ENCODE measurements at regions not wholly inside any gene's neighbourhood (a gene's known extent, or its start where the extent isn't known, plus 50 kb on each side); places are given as distances from the start of the nearest gene placed in this dataset.
"Not testable (repeated sequence)": the region's sequence is repeated elsewhere in the genome, so short reads cannot be mapped to it uniquely, and the experiment has no call there.

DNA sequence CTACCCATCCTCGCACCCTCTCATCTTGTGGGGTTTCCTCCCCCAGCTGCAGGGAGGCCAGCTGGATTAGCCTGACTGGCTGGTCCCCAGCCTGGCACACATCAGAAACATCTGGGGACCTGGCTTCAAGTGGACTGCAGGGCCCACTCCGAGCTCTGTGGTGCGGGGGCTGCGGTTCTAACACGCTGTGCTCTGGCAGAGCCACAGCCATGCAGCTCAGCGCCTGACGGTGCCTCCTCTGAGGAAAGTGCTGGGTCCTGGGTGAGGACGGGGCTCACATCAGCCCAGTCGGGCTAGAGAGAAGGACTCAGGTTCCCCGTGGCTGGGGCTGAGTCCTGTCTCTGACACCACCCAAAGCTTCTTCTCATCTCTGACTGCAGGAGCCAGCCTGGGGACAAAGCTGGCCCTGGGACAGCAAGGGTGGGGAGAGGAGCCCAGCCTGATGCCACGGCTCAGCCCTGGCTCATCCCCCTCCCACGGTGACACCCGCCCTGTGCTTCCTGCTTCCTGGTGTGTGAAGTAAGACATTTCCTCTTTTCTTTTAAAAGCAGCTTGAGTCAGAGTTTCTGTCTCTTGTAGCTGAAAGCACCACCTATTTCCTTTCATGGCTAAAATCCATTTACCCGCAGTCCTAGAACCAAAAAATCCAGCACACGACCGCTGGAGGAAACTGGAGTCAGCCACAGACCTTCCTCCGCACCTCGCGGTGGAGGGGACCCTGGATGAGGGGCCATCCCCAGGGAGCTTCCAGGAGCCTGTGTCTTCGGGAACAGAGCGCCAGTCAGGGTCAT is 127.4 kb upstream of the AFDN start:
- H3K9me3 ChIP-seq (ENCODE audit: control insufficient read depth, insufficient read depth, low read length): no peaks in the 10 kb centered on the region
- peaks cover 10% of the 10 kb centered on the region for H3K4me1 ChIP-seq (ENCODE audit: insufficient read depth, low read length)
- H3K9ac ChIP-seq (ENCODE audit: low read depth, low read length): no peak overlapping the region
- no peaks in the 10 kb centered on the region for H3K36me3 ChIP-seq (ENCODE audit: insufficient read depth, low read length)

GRCh38 chr6:167700199-167700598 is 126.5 kb upstream of the AFDN start:
- Histone ChIP-seq H3K36me3 (ENCODE audit: insufficient read depth, low read length) (no peaks in the 10 kb centered on the region), H3K9ac (ENCODE audit: low read depth, low read length) (no peak overlapping the region), H3K9me3 (ENCODE audit: control insufficient read depth, insufficient read depth, low read length) (no peaks in the 10 kb centered on the region), H3K4me1 (ENCODE audit: insufficient read depth, low read length) (peaks cover 10% of the 10 kb centered on the region)

- no peaks in the 10 kb centered on the region for H3K9me3 ChIP-seq (ENCODE audit: control insufficient read depth, insufficient read depth, low read length)
- H3K9ac ChIP-seq (ENCODE audit: low read depth, low read length): no peak overlapping the region
- no peaks in the 10 kb centered on the region for H3K36me3 ChIP-seq (ENCODE audit: insufficient read depth, low read length)
- H3K4me1 ChIP-seq (ENCODE audit: insufficient read depth, low read length): peaks cover 10% of the 10 kb centered on the region
Observed at GRCh38 chr6:167701010-167701409, 125.7 kb upstream of the AFDN start.

GRCh38 chr6:167702241-167702827 is 124.4 kb upstream of the AFDN start:
- H3K36me3 ChIP-seq (ENCODE audit: insufficient read depth, low read length): no peaks in the 10 kb centered on the region
- no peak overlapping the region for H3K9ac ChIP-seq (ENCODE audit: low read depth, low read length)
- no peaks in the 10 kb centered on the region for H3K9me3 ChIP-seq (ENCODE audit: control insufficient read depth, insufficient read depth, low read length)
- peaks cover 10% of the 10 kb centered on the region for H3K4me1 ChIP-seq (ENCODE audit: insufficient read depth, low read length)

DNA sequence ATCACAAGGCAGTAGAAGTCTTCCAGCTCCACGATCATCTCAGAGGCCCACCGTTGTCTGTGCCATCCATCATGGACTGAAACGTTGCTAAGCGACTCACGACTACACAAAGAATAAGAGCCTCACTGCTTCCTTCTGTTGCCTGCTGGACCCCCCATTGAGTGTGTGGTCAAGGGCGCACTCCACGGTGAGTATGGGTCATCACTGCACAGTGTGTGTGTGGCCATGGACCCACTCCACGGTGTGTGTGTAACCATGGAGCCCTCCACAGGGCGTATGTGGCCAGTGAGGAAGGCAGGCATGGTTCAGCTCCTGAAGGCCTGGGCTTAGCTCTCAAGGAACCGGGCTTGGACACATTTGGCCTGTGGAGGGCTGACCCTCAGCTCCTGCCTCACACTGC is 123.4 kb upstream of the AFDN start:
- Histone ChIP-seq H3K36me3 (ENCODE audit: insufficient read depth, low read length) (no peaks in the 10 kb centered on the region), H3K9me3 (ENCODE audit: control insufficient read depth, insufficient read depth, low read length) (no peaks in the 10 kb centered on the region), H3K9ac (ENCODE audit: low read depth, low read length) (no peak overlapping the region), H3K4me1 (ENCODE audit: insufficient read depth, low read length) (peaks cover 10% of the 10 kb centered on the region)

- H3K9ac ChIP-seq (ENCODE audit: low read depth, low read length): no peak overlapping the region
Observed at GRCh38 chr6:167703781-167704180, 122.9 kb upstream of the AFDN start.

DNA sequence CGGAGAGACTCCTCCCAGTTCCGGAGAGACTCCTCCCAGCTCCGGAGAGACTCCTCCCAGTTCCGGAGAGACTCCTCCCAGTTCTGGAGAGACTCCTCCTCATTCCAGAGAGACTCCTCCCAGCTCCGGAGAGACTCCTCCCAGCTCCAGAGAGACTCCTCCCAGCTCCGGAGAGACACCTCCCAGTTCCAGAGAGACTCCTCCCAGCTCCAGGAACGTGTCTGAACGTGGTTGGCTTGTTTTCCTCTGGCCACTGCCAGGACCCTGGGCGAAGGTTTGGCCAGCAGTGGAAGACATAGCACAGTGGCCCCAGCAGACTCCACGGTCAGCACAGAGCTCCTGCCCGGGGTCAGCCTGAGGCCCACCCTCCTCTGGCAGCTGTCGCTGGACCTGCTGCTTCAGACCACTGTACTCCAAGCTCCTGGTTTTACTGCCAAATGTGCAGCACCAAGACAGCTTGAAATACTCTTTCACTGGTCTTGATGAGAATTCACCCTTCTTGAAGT is 122.3 kb upstream of the AFDN start:
- Histone ChIP-seq H3K9ac (ENCODE audit: low read depth, low read length) (no peak overlapping the region), H3K4me1 (ENCODE audit: insufficient read depth, low read length) (peaks cover 4% of the 10 kb centered on the region), H3K36me3 (ENCODE audit: insufficient read depth, low read length) (no peaks in the 10 kb centered on the region), H3K9me3 (ENCODE audit: control insufficient read depth, insufficient read depth, low read length) (no peaks in the 10 kb centered on the region)

More at GRCh38 chr6:167703781-167704180, 122.9 kb upstream of the AFDN start:
- no peaks in the 10 kb centered on the region for H3K36me3 ChIP-seq (ENCODE audit: insufficient read depth, low read length)
- peaks cover 10% of the 10 kb centered on the region for H3K4me1 ChIP-seq (ENCODE audit: insufficient read depth, low read length)
- H3K9me3 ChIP-seq (ENCODE audit: control insufficient read depth, insufficient read depth, low read length): no peaks in the 10 kb centered on the region

GRCh38 chr6:167705211-167705750 is 121.4 kb upstream of the AFDN start:
- no peaks in the 10 kb centered on the region for H3K36me3 ChIP-seq (ENCODE audit: insufficient read depth, low read length)
- no peak overlapping the region for H3K9ac ChIP-seq (ENCODE audit: low read depth, low read length)
- no peaks in the 10 kb centered on the region; the same call in 1 of the 2 replicates for H3K4me1 ChIP-seq (ENCODE audit: insufficient read depth, low read length)
- no peaks in the 10 kb centered on the region for H3K9me3 ChIP-seq (ENCODE audit: control insufficient read depth, insufficient read depth, low read length)

DNA sequence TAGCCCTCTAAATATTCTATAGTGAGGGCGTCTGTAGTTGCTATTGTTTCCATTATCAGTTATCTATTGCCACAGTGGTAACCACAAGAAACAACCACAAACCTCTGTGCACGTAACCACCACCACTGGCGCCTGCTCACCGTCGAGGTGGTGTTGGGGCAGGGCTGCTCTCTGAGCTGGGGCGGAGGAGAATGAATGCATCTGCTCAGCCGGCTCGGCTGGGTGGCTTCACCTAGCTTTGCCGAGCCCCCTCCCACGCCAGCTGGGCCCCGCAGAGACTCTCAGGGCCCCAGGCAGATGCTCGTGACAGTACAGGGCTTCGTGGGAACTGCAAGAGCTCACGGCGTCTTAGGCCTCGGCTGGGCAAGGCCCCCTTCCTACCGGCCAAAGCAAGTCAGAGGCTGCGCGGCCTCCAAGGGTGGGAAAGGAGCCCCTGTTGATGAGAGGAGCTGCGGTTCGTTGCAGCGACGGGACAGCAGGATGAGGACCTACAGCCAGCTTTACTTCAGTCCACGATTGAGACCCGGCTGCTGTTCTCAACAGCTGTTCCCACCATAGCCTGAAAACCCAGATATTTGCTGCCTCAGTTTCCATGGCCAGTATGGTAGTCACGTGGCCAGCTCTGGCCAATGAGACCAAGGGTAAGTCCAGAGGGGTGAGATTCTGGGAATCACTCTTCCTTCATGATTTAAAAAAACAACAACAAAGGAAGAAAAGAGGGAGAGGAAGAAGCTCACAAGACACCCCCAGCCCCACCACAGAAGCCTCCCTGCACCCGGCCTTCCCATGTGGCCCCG is 120.2 kb upstream of the AFDN start:
- Histone ChIP-seq H3K36me3 (ENCODE audit: insufficient read depth, low read length) (no peaks in the 10 kb centered on the region), H3K9ac (ENCODE audit: low read depth, low read length) (no peak overlapping the region), H3K9me3 (ENCODE audit: control insufficient read depth, insufficient read depth, low read length) (no peaks in the 10 kb centered on the region), H3K4me1 (ENCODE audit: insufficient read depth, low read length) (no peaks in the 10 kb centered on the region)

DNA sequence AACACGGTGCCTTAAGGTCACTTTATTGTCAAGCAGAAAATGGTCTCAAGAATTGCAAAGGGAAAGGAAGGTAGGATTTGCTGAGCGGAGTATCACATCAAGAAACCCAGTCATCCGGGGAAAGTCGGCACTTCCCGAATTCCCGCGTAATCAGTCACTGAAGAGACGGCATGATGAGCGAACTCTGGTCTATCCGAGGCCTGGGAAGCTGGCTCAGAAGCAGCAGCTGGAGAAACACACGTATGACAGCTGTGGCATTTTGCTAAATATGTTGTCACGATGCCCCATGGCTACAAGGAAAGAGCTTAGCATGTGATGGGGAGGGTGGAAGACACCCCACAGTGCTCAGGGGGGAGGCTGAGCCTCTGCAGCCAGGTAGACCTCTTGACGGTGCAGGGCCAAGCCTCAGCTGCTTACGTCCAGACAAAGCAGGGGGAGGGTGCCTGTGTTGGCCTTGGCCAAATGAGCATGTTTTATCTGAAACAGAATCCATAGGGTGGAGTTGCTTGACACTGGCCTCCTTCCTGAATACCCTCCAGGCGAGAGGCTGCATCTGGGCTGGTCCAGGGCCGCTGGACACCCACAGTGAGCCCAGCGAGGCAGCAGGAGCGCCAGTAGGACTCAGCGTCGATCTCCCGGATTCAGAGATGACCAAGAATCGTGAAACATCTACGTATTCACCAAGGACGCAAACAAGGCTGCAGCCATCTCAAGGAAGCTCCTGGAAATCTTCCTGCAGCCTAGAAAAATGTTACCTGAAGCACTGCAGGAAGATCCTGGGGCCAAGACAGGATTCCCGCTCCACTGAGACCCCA is 118.8 kb upstream of the AFDN start:
- Histone ChIP-seq H3K9ac (ENCODE audit: low read depth, low read length) (no peak overlapping the region), H3K4me1 (ENCODE audit: insufficient read depth, low read length) (no peaks in the 10 kb centered on the region), H3K9me3 (ENCODE audit: control insufficient read depth, insufficient read depth, low read length) (no peaks in the 10 kb centered on the region), H3K36me3 (ENCODE audit: insufficient read depth, low read length) (no peaks in the 10 kb centered on the region)

DNA sequence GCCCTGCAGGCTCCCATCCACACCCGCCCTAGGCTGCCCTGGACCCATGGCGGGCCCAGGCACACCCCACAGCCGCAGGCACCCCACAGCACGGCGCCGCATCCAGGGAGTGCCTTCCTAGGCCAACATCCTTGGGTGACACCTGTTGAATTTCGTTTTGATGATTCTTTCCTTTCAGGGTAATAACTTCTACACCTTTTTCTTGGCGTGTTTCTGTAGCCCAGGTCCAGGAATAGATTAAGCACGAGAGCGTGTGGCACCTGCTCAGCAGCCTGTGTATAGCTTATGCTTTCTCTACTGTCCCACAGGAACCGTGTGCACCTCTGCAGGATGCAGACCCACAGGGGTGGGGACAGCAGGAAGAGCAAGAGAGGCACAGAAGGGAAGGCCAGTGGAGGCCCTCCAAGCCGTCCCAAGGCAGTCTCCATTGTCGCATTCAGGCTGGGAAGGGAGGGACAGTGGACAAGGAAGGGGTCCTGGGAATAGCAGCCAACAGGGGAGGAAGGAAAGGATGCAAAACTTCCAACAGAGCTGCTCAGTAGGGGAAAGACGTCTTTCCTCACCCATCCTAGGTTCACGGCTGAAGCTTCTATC is 118.1 kb upstream of the AFDN start:
- H3K4me1 ChIP-seq (ENCODE audit: insufficient read depth, low read length): peaks cover 2% of the 10 kb centered on the region; the same call in 1 of the 2 replicates
- H3K36me3 ChIP-seq (ENCODE audit: insufficient read depth, low read length): no peaks in the 10 kb centered on the region
- H3K9me3 ChIP-seq (ENCODE audit: control insufficient read depth, insufficient read depth, low read length): no peaks in the 10 kb centered on the region
- H3K9ac ChIP-seq (ENCODE audit: low read depth, low read length): no peak overlapping the region

DNA sequence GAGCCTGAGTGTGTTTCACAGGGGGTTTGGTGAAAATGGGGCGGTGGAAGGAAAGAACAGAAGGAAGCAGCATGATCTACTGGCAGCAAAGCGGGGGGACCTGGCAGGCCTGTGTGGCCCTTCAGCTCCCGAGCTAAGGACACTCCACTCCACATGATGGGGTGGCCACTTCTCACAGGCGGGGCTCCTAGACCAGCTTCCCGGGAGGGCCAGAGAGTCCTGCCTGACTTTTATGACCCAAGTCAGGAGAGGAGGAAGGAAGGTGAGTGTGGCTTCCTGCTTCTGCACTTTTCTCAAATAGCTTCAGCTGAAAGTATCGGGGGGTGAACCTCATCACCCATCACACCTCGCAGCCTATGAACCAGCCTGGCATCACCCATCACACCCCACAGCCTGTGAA is 117.5 kb upstream of the AFDN start:
- H3K9ac ChIP-seq (ENCODE audit: low read depth, low read length): no peak overlapping the region
- no peaks in the 10 kb centered on the region for H3K9me3 ChIP-seq (ENCODE audit: control insufficient read depth, insufficient read depth, low read length)
- H3K4me1 ChIP-seq (ENCODE audit: insufficient read depth, low read length): peaks cover 8% of the 10 kb centered on the region; the same call in 1 of the 2 replicates
- H3K36me3 ChIP-seq (ENCODE audit: insufficient read depth, low read length): no peaks in the 10 kb centered on the region

DNA sequence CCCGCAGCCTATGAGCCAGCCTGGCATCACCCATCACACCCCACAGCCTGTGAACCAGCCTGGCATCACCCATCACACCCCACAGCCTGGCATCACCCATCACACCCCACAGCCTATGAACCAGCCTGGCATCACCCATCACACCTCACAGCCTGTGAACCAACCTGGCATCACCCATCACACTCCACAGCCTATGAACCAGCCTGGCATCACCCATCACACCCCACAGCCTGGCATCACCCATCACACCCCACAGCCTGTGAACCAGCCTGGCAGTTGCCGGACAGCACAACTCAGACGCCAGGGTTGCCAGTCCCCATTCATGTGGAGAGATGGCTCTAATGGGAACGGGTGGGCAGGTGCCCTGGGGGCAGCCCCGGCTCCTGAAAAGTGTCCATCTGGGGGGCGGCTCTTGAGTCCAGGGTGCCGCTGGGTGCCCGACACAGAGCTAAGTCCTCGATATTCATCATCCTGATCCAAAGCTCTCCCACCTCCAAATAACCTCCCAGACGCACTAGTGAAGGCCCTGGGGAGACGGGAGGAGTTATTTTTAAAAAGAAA is 116.9 kb upstream of the AFDN start:
- H3K9me3 ChIP-seq (ENCODE audit: control insufficient read depth, insufficient read depth, low read length); H3K4me1 ChIP-seq (ENCODE audit: insufficient read depth, low read length); H3K9ac ChIP-seq (ENCODE audit: low read depth, low read length); H3K36me3 ChIP-seq (ENCODE audit: insufficient read depth, low read length): not testable (repeated sequence)

Measured in ES-I3 (cell line).